ENCODE measurements at regions not wholly inside any gene's neighbourhood (a gene's known extent, or its start where the extent isn't known, plus 50 kb on each side); places are given as distances from the start of the nearest gene placed in this dataset.
"Not testable (repeated sequence)": the region's sequence is repeated elsewhere in the genome, so short reads cannot be mapped to it uniquely, and the experiment has no call there.

DNA sequence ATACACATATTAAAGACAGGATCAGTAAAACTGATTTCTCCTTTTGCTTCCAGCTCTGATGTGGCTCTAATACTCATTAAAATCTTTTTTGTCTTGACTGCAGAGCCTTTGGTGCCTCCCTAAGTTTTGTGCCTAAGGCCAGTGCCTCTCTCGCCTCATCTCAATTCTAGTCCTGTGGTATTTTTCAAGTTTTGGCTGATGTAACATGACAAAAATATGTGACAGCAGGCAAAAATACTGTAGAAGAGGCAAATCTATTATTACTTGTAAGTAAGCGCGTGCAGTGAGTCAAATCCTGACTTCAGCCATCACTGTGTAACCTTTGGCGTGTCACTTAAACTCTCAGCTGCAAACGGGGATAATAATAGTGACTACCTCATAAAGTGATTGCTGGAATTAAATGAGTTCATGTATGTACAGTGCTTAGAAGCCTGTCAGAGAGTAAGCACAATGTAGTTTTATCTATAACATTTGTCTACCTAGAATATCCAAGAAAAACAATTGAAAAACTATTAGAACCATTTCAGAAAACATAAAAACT is 74.0 kb downstream of the MAB21L3 start:
- DNase-seq (ENCODE audit: low spot score) (no peak), FAIRE-seq (no peak)

DNA sequence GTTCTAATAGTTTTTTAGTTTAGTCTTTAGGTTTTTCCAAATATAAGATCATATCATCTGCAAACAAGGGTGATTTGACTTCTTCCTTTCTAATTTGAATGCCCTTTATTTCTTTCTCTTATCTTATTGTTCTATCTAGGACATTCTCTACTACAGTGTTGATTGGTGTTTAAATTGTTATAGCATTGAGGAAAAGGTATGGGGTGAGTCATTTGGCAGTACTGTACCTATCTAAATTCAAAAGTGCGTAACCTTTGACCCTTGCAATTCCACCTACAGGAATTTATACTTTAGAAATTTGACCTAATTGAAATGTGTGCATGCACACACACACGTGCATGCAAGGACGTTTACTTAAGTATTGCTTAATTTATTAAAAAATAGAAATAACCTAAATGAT is 78.3 kb downstream of the MAB21L3 start:
- DNase-seq (ENCODE audit: low spot score) (no peak), FAIRE-seq (no peak)

DNA sequence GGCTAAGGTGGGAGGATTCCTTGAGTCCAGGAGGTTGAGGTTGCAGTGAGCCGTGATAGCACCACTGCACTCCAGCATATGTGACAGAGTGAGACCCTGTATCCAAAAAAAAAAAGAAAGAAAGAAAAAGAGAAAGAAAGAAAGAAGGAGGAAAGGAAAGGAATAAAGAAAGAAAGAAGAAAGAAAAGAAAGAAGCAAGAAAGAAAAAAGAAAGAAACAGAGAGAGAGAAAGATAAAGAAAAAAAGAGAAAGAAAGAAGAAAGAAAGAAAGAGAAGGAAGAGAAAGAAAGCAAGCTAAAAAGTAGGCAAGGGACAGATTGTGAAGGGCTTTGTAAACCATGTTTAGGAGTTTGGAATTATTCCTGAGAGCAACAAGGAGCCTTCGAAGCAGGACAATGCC is 80.1 kb downstream of the MAB21L3 start:
- no peak for DNase-seq (ENCODE audit: low spot score)
- no peak for FAIRE-seq

DNA sequence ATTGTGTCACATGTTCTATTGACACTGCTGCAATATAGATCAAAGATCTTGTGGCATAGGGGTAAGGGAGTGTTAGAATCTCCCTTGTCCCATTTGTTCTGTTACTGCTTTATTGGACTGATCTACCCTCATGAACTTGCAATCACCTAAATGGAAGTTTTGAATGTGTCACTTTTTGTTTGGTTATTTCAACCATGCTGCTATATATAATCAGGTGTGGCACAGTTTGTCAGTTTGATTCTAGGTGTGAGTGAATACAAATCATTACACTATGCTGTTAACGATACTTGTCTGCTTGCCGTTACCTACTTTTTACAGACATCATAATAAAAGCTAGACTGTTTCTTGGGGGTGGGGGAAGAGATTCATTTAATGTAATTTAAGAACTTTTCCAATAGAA is 82.6 kb downstream of the MAB21L3 start:
- no peak for FAIRE-seq

DNA sequence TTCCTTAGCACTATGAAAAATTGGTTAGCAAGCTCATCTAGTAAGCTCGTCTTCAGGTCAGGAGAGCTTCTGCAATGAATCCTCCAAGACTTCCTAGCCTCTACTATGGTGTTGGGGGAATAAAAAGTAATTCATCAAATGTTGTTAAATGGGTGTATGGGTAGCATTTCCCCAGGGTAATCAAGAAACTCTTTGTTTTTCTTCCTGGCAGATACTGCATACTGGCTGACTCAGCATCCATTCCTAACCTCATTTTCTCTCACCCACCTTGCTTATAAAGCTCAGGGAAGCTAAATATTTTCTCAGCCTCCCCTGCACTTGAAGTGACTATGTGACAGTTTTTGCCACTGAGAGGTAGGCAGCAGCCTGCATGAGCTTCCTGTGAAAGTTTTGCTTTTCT is 83.4 kb downstream of the MAB21L3 start:
- FAIRE-seq (no peak), DNase-seq (ENCODE audit: low spot score) (no peak)

More for the DNA sequence above, 82.6 kb downstream of the MAB21L3 start:
- no peak for DNase-seq (ENCODE audit: low spot score)

DNA sequence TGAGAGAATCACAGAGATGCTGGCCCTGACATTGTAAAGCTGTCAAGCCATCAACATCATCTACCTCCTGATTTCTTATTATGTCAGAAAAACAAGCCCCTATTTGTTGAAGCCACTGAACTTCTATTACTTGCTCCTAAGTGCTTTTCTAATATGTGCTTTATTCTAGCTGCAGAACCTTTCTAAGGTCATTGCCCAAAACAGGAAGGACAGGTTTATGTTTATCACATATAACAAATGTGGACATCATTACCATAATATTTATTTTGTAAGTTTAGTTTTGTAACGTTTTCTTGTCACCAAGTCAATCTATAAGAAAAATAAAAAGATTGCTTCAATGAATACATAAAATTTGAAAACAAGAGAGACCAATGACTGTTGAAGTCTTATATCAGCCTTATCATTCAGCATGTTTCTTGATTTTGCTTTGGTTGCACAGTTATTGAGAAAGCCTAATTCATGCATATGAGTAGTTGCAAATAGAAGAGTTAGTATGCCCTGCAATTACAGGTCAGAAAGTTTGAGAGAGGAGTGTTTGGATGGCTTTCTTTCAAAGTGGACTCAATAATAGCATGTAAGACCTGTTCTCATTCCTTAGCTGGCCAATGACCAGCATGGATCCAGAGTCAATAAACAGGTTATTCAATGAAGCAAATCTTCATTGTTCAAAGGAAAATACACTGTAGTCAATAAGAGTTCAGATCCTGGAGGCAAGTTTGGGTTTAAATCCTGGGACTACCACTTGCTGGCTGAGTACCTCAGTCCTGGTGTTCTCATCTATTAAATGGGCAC is 84.1 kb downstream of the MAB21L3 start:
- DNase-seq (ENCODE audit: low spot score) (no peak), FAIRE-seq (no peak)

DNA sequence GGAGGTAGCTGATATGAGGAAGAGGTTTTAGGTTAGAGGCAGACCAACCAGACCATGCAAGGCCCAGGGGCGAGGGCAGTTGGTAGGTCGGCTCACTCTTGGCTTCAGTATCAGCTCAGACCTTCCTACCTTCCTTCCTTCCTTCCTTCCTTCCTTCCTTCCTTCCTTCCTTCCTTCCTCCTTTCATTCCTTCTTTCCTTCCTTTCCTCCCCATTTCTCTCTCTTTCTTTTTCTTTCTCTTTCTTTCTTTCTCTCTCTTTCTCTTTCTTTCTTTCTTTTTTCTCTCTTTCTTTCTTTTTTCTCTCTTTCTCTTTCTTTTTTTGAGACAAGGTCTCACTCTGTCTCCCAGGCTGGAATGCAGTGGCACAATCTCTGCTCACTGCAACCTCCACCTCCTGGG is 89.1 kb downstream of the MAB21L3 start:
- FAIRE-seq, result not testable (repeated sequence)

DNA sequence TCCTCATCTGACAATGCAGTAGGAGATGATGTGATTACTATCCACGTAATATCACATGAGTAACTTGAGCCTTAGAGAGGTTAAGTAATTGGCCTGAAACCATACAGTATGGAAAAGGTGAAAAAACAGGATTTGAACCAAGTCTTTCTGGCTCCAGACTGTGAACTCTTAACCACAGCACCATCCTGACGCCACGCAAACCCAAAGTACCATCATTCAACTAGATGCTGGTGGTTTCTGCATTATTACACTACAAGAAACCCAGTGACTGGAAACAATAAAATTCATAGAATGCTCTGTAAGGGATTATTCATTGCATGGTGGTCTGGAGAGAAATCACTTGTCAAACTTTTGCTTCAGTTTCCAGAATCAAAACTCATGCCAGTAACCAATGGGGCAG is 90.7 kb downstream of the MAB21L3 start:
- FAIRE-seq, result no peak
- DNase-seq (ENCODE audit: low spot score), result no peak

More for the DNA sequence above, 89.1 kb downstream of the MAB21L3 start:
- DNase-seq (ENCODE audit: low spot score), result not testable (repeated sequence)

DNA sequence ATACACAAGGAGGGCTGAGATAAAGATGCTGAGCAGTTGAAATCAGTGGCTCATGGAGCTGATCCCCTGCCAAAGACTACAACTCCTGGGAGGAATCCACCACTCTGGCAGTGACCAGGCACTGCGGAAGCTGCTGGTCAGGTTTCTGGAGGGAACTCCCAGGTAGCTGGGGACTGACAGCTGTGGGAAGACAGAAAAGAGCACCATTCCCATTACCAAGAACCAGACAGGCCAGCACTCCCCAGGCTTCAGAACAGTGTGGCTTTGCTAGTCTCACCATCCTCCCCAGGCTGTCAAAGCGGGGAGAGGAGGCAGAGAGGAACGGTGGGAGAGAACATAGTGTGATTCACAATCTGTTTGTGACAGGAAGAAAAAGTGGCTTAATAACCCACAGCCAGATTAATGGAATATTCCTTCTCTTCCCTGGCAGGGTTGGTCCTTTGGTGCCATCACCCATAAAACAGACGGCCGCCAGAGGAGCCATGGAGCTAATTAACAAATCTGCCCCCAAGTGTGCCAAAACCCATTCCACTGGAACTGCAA is 92.1 kb downstream of the MAB21L3 start:
- DNase-seq (ENCODE audit: low spot score) (no peak), FAIRE-seq (no peak)

DNA sequence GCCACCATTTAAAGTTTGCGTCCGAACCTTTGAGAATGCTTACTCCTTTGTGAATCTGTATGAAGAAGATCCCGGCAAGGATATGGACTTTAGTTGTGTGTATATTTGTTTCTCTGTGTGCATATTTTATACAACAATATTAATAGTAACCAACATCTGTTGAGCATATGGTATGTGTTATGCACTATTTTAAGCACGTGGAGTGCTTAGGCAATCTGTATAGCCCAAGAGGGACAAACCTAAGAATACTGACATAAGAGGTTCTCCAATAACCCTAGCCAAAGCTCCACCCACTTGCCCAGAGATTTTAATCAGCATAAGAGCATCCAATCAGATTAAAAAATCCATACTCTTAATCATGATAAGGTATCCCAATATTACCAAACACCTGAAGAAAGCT is 92.7 kb downstream of the MAB21L3 start:
- FAIRE-seq, result no peak
- no peak for DNase-seq (ENCODE audit: low spot score)

DNA sequence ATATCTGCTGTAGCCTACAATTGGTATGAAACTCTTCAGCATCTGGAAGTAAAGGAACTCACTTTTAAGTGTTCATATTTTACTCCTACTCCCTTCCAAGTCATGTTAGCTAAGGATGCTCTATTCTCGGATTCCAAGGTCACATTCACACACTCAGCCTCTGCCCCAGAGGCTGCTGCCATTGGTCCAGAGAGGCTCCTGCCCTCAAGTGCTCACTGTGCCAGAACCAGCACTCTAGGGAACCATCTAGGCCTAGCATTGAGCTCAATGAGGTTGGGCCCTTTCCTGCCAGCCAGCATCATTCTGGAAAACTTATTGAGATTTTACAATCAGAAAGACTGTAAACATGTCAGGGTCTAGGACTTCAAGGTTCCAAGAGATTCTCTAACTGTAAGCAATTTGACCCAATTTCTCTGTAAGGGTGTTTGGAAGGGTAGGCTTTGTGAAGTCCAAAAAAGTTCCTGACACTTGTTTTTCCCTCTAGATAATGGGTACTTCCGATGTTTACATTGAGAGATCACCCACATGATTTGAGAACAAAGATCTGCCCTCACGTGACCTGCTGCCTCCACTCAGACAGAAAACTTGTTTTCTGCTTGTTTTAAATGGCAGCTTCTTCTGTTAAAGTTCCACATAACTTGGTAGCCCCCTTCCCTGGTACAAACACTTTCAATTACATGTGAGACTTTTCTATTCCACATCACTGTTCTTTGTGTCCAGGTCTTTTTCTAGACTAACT is 94.9 kb downstream of the MAB21L3 start:
- DNase-seq (ENCODE audit: low spot score) (no peak), FAIRE-seq (no peak)

DNA sequence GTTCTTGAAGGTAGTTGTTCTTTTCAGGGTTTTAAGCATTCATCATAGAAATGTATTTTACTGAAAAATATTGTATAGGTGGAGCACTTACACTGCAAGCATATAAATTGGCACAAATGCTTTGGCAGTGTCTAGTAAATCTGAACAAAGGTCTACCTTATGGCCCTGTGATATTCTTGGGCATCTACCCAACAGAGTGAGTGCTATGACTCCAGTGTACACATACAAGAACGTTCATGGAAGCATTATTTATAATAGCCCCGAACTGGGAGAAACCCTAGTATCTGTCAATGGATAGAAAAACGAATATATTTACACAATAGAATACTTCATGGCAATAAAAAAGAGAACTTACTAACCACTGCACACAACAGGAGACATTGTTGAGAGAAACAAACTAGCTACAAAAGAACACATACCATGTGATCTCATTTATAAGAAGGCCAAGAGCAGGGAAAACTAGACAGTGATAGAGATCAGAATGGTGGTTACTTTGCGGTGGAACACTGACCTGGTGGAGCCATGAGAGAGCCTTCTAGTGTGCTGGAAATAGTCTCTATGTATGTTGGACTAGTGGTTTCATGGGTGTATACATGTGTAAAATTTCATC is 96.0 kb downstream of the MAB21L3 start:
- DNase-seq (ENCODE audit: low spot score), result no peak
- no peak for FAIRE-seq

DNA sequence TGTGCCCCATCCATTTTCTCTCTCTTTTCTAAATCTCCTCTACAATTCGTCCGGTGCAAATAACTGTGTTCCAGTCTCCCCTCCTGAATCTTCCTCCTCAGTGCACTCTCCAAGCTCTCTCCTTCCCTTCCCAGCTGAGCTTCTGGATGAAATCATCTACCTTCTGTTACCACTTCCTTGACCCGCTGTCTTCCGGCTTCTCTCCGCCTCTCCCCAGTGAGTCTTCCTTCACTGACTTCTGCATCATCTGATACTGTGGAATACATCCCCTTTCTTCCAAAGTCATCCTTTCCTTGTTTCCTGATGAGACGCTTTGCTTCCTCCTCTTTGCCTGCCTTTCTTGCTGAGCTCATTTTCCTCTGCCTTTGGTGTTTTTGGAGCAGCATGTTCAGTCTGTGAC is 96.9 kb downstream of the MAB21L3 start:
- DNase-seq (ENCODE audit: low spot score) (no peak), FAIRE-seq (no peak)

DNA sequence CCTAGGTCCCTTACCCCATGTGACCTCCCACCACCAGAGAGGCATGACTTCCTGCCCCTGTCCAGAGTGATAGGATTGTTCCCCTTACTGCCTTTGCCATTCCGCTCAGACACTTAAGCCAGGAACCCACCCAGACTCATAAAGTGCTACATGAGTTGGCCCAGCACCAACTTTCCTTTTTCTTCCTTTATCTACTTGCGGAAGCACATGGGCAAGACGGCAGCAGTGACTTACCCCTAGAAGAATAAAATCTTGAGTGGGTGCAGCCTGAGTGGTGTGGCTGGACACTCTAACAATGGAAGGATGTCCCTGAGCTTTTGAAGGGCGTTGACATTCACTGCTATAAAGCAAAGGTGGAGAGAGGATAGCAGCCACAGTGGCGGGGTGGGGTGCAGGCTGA is 100.1 kb downstream of the MAB21L3 start:
- DNase-seq (ENCODE audit: low spot score) (no peak), FAIRE-seq (no peak)

DNA sequence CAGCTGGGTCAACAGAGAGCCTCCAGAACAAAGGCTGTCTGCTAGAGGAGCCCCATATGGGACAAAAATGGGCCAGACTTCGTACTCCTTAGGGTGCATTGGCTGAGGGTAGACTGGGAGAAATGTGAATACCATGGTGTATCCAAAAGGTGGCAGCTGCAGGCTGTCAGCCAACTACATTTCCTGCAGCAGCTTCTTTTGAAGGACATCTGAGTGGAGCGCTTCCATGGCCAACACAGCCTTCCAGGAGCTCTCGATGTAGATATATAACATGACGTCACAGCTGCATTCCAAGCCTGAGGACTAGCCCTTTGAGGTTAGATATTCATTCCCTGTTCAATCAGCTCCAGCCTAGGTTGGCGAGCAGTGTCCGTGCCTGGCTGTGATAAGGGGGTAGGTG is 107.7 kb downstream of the MAB21L3 start:
- DNase-seq (ENCODE audit: low spot score) (no peak), FAIRE-seq (no peak)

DNA sequence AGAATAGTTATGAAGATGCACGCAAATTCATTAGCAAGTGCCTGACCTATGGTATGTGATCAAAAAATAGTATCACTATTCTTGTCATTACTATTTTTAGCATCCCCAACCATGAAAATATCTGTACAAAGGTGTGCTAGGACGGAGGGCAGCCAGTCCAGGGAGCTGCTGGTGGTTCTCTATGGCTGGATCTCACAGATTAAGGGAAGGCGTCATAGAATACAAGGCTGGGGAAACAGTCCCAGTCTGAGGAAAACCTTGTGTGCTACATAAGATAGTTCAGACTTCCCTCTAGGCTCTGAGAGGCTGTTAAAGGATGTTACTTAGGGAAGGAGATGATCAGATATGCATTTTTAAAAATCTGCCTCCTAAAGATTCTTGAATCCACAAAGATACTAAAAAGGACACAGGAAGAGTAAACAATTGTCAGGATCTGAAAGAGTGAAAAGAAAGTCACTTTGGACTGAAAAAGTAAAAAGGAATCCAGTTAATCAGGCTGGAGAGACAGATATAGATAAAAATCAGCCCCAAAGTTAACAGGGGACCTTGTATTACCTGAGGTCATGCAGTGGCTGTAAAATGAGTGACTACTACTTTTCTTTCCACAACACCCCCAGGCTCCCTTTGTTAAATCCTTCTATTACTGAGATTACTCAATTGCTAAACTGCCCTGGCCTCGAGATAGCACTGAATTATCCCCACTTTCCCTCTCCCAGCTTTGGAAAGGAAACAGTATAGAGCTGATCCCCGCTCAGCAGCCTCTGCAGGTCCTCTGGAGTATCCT is 108.6 kb downstream of the MAB21L3 start:
- no peak for DNase-seq (ENCODE audit: low spot score)
- no peak for FAIRE-seq

DNA sequence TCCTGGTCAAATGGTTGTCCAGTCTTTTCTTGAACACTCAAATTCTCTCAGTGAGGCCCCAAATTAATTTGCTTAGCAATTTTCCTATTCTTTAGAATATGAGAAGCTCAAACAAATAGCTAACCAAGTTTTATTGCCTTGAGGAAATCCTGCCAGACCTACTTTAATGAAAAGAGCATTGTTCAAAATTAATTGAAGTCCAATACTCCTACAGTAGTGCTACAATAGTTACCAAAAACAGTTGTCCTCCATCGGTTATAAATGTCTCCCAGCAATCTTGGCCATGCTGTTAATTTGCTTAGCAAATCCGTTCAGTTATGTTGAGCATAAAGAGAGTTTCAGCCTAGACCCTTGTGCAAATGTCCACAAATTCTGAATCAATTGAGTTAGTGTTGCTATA is 112.9 kb downstream of the MAB21L3 start:
- FAIRE-seq (no peak), DNase-seq (ENCODE audit: low spot score) (no peak)

DNA sequence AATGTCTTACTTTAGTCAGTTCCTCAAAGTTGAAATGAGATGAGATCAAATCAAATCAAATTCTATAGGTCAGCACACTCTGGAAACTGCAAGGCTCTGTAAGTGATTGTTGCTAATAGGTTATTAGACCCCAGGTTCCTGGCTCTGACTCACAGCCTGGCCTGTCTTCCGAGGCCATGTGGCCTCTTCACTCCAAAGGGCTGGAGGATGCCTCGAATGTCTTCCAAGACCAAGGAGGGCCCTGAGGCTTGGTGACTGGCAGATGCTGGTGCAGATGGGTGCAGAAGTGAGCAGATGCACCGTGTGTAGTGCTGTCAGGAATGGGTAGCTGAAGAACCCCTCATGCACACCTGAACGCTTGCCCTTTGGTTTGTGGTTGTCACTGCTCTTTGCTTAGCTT is 113.4 kb downstream of the MAB21L3 start:
- FAIRE-seq (no peak), DNase-seq (ENCODE audit: low spot score) (no peak)

DNA sequence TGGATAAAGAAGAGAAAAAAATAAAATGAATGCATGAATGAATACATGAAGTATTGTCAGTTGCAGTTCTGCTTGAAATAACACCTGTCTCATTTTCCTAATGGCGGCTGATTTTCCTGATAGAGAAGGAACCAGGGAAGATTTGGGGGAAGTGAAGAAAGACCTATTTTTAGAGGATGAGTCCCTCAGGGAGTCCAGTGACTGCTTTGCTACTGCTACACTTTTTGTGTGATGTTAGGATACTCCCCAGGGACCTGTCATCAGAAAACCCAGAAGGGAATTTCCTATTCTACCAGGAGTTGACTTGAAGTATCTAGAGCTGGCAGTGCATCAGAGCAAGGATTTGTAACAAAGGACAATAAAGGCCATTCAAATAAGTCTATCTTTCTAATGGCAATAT is 114.8 kb downstream of the MAB21L3 start:
- no peak for DNase-seq (ENCODE audit: low spot score)
- no peak for FAIRE-seq

DNA sequence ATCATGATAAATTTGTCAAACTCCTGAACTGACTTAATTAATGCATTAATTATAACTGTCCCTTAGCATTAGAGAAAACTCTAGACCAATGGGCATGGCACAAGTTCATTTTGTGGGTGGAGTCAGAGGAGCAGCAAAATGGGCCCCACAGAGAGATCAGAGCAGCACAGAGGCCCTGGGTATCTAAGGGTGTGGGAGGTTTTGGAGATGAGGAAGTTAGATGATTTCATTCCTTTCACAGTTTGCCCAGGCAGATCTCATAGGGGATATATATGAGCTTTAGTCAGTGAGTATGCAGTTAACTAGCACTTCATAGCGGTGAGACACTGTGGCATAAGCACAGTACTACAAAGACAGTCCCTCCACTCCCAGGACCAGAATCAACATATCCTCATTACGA is 117.3 kb downstream of the MAB21L3 start:
- no peak for FAIRE-seq
- no peak for DNase-seq (ENCODE audit: low spot score)

DNA sequence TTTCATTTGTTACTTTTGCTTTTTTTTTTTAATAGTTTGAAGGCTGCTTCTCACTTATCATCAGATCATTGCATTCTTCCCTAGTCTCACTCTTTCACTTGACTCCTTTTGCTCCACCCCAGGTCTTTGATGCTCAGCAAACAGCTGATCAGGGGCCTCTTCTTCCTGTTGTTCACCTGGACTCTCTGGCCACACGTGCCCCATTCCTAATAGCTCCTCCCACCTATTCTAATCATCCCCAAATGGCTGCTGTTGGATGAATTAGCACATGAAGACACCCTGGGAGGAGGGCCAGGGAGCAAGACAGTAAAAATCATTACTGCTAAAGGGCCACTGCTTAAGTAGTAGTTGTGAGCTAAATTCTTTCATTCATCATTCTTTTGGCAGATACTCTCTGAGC is 119.5 kb downstream of the MAB21L3 start:
- FAIRE-seq, result no peak
- DNase-seq (ENCODE audit: low spot score), result no peak

Measured in RCC 7860 (cell line).